Epithelial cell of prostate (primary cell): ENCODE measurements at regions not wholly inside any gene's neighbourhood (a gene's known extent, or its start where the extent isn't known, plus 50 kb on each side); places are given as distances from the start of the nearest gene placed in this dataset.

Experiments
- DNase-seq: peaks from one replicate; pipeline ENCODE4 v3.0.0-alpha.2; 2011; ENCODE audit warnings: low read depth, low spot score
- H3K27ac ChIP-seq: fragments of 450-650 bp; 2 replicates; pipeline ENCODE4 v1.5.1; 2017; ENCODE audit warnings: mild to moderate bottlenecking

DNA sequence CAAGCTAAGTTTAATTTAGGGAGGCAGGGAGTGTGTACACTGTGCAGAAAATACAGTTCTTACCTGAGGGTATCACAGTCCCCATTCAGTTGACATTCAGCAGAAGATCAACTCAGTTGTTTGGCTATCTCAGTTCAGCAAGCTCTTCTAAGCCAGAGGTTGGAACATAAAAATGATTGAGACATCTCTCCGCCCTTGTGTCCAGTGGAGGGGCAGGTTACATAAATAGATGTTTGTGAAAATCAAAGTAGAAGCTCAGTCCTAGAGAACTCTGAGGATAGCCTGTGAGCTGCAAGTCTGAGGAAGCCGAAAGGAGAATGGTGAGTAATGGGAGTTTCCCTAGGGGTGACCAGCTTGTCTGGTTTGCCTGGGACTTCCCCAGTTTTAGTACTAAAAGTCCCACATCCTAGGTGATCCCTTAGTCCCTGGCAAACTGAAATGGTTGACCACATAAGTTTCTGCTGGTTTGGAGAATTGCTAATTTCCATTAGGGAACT, 251.4 kb upstream of the ATP2B1 start:
- peak; percentile 82 for DNase-seq
- H3K27ac ChIP-seq: peak overlapping the region; percentile 27

DNA sequence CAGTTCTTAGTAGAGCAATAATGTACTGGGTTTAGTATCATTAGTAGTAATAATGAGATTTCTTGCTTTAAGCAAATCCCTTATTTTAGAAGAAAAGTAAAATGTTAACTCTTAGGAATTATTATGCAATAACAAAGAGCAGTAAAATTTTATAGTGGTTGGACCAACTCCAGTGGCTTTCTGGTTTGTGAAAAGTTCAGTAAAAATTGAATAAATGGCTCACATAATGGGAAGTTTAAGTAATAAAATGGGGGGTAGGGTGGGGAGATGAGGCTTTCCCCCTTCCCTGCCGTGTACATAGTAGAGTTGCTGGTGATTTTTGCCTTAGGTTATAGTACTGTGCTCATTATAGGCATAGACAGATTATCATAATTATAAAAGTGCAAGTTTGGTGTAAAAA, 250.5 kb upstream of the ATP2B1 start:
- H3K27ac ChIP-seq: no peak overlapping the region
- DNase-seq: no peak

DNA sequence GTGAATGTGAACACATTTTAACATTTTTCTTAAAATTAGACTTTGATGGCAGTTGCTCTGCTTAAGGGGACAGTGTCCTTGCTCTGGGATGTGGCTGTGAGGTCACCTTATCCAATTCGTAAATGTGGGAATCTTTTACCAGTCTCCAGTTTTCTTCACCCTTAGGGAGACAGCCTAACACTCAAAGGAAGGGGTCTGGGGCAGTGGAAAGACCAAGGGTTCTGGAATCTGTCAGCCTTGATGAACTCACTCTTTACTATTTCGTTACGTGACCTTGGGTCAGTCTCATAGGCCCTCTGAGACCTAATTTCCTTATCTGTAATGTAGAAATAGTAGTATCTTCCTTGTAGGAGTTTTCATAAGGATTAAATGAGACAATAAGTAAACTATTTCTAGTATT, 245.6 kb upstream of the ATP2B1 start:
- DNase-seq: no peak
- no peak overlapping the region for H3K27ac ChIP-seq

DNA sequence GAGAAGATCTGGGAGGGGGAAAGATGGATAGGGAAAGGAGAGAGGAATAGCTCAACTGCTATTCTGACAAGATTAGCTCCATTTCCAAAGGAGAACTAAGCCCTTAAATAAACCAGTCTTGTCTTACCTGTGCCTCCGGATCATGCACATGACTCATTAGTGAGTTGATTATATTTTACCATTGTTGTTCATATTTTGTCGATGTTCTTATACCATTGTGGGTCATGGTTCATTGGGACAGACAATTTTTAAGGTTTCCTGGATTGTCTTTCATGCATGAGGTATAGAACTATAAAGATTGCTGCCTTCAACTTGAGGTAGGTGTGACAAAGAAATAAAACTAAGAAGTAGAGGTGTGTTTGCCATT, 243.0 kb upstream of the ATP2B1 start:
- DNase-seq: peak; percentile 34
- H3K27ac ChIP-seq: peak overlapping the region; percentile 85

DNA sequence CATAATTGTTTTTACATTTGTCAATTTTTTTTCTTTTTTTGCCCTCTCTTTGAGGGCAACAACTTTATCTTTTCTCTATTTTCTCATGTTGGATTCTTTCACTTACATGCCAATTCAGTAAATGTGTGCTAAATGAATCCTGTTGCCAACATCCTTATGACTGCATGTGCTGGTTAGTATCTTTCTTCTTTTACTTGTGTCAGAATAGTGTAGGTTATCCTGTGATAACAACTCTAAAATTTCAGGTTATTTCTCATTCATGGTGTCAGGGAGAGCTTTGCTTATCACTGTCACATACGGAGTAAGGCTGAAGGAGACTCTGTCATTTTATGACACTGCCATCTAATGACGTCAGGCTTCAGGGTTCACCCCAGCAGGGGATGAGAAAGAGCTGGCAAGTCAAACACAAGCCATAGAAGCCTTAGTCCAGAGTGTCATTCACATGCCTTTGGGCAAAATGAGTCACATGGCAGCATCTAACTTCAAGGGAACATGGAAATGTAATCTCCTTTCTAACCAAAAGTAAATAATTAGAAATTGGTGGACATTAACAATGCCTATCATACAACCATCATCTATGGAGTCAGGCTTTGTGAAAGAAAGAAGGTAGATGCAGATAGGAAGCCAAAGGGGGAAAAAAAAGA, 242.5 kb upstream of the ATP2B1 start:
- H3K27ac ChIP-seq: peak overlapping the region; percentile 85
- DNase-seq: peak; percentile 56

DNA sequence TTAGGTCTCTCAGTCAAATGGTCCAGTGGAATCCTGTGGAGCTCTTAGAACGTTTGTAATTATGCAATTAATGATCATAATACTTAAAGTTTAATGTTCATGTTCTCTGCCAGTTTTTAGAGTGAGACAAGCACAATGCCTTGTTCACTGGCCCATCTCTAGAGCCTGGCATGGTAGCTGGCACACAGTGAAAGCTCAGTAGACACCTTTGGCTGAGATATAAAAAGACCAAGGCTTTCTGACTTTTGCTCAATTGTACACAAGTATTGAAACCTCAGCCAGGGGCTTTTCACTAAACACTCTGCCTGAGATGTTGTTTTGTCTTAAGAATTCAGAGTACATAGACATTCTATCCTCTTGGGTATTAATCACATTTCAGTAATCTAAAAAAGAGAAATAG, 241.8 kb upstream of the ATP2B1 start:
- H3K27ac ChIP-seq: peak overlapping the region; percentile 85
- no peak for DNase-seq

DNA sequence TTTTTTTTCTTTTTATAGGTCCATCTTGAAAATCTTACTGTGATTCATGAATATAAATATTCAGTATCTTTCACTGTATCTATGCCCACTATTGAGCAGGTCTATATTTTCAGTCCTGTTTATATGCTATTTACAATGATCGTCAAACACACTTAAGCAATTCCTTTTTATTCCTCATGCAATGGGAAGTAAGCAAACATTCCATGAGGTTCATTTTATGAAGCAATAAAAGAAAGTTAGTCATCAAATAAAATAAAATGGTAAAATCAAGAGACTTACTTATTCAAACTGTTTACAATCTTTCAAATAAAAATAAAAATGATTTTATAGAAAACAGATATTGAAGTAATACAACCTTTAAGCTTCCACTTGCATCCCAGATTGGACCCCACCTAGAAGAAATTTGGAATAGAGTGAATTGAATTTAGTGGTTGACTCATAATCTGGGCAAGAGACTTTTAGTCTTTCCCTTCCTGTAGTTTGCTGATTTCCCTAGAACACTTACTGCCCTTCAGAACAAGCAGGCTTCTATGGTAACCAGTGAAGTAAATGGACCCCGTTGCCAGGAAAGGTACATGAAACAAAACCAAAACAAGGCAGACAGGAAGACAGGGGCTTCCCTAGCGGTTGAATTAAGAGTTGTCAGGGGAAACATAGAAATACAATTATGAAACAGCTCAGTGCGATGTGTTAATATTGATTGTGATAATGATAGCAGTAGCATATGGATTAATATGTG, 241.0 kb upstream of the ATP2B1 start:
- peak overlapping the region; percentile 85 for H3K27ac ChIP-seq
- DNase-seq: peak; percentile 31

DNA sequence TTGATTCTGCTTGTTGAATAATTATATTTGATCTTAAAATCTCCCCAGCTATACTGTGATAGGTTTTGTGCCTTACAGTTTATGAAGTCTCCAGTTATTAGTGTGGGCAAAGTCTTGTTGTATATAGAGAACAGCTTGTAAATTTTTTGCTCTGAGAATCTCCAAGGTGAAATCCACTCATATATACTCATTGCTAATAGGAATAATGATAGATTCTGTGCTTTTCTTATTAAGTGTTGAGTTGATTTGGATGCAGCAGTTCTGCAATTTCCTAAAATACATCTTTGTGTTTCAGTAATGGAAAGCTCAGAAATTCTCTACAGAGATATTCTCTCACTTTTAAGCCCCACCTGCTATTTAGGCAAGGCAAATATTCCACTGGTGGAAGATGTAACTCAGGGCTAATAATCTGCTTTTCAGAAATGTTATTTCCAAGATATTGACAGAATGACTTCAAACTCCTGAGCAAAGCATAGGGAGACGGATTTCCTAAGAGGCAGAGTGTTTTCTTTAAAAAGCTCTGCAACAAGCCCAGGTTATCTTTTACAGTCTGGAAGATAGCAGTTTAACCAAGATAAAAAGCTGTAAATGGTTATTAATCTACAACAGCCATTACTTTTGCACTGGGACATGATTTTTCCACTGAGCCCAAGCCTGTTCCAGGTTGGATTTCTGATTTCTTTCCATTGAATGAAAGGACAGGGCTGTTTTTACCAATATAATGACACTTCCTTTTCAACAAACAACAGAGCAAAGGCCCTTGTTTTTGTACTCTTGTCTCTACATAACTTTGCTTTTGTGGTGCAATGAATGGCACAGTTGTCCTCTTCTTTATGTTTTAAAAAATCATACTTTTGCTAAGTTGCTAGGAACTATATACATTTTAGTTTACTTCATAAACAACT, 239.9 kb upstream of the ATP2B1 start:
- peak overlapping the region; percentile 85 for H3K27ac ChIP-seq
- DNase-seq: no peak

DNA sequence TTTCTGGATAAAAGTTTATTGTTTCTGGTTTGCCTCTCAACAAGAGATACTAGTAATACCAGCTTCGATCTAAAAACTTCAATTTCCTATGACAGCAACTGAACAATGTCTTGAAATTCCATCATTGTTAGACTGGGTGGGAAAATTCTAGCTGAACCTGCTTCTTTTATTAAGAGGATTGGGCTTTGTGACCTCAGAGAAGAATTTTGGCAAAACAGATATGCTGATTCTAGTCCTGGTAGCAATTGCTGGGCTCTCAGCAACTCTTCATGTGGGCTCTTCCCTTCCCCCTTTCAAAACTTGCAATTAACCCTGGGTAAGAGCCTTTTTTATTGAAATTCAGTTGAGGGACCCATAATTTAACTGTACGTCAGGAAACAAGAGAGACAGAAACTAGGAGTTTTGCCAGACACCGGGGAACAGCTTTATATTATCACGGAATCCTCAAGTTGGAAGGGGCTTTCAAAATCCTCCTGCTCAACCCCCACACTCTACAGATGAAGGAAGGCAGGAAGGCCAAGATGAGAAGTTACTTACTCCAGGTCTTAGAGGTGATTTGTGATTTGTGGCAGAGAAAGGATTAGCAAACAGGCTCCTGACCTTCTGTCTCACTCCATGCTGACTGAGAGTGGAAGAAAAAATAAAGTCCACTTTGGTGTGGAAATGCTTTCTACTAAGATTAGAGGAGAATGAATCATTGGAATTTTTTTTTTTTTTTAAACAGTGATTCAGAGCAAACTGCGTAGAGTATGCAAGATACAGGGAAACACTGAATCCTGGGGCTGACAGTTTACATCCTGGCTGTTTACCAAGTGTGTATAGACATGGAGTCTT, 239.0 kb upstream of the ATP2B1 start:
- peak overlapping the region; percentile 85 for H3K27ac ChIP-seq
- DNase-seq: peak; percentile 68

DNA sequence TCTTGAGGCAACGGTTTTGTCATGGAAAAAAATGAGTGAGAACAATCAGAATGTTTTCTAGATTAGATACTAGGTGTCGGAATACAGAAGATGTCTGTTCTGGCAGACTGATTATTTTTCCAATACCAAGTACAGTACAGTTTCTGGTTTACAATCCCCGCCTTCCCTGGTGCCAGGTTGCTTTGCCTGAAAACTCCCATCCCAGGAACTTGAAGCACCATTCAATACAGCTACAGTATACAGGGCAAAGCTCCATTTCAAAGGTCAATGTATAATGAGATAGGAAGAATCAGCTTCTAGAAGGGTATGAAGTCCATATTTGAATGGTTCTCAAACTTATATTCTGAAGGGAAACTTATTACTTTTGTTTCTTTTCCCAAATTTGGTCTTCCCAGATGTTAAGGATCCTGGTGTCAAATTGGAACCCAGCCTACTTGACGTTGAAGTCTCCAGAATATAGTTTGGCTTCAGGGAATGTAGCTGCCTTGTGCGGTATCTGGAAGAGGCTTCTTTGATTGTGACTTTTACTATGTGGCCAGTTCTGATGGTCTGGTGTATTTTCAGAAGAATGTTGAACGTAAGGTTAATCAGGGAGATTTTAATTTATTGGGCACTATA, 238.0 kb upstream of the ATP2B1 start:
- DNase-seq: no peak

DNA sequence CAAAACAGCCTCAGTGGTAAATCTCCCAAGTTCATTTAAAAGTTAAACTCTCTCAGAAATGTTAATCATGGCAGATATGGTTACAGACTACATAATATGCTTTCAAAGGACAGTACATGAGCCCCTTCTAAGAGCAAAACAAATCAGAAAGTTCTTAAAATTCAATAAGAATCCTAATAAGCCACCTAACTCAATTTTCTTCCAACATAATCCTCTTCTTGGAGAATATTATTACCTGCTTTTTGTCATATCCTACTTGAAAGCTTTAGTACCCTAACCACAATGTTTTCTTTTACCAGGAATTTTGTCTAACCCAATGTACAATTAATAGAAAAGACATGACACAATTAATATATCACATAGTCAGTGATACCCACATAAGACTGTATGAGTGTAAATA, 236.5 kb upstream of the ATP2B1 start:
- no peak for DNase-seq

More for the DNA sequence above, 238.0 kb upstream of the ATP2B1 start:
- H3K27ac ChIP-seq: no peak overlapping the region

DNA sequence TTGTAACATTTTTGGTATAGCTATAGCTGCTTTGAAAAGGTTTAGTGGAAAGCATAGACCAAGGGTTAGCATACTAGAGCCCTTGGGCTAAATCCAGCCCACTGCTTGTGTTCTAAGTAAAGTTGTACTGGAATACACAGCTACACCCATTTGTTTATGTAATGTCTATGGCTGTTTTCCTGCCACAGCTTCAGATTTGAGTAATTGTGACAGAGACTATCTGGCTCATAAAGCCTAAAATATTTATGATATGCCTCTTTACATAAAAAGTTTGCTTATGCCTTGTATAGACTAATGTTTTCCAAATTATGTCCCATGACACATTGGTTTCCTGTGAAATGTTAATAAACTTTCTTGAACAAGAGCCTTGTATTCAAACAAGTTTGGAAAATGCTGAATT, 234.8 kb upstream of the ATP2B1 start:
- H3K27ac ChIP-seq: no peak overlapping the region
- no peak for DNase-seq

More for the DNA sequence above, 236.5 kb upstream of the ATP2B1 start:
- no peak overlapping the region for H3K27ac ChIP-seq

DNA sequence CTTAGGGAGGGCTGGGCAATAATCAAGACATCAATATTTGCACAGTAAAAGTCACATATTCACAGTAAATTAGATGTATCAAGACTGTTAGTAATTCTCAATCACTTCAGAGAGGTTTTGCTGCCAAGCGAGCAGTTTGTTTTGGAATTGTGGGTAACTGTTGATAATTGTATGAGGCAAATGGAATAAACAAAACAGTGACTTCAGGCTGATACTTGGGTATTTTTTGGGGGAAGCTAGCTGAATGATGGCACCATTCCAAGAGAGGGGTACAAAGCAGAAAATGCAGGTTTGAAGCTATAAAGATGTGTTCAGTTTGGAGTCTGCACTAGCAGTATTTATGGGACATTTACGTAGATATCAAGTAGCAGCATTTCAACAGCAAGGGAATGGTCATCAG, 232.8 kb upstream of the ATP2B1 start:
- H3K27ac ChIP-seq: no peak overlapping the region
- DNase-seq: no peak

DNA sequence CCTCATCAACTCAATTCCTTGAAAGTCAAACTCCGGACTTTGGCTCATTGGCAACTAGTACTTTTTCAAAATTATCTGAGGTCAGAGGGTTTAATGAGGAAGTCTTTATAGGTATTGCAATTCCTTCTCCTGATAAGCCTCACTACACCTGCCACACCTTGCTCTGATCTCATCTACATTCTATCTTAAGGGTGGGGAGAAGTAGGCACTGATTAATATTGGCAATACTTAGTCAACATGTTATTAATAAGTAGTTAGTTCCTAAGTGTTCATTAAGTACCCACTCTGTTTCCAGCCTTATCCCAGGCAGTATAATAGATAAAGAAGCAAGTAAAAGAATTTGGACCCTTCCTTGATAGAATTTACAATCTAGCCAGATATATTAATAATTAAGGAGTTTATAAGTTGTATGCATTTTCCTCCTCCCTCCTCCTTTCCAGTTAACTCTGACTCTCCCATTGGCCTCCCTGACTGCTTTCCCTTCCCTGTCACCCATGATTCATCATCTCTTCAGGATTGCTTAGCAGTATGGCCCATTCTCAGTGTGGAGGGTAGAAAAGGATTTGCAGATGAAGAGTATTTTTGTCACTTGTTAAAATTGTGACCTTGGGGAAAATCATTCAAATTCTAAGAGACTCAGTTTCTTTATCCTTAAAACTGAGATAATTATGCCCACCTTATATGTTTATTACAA, 231.0 kb upstream of the ATP2B1 start:
- DNase-seq: no peak
- H3K27ac ChIP-seq: no peak overlapping the region

DNA sequence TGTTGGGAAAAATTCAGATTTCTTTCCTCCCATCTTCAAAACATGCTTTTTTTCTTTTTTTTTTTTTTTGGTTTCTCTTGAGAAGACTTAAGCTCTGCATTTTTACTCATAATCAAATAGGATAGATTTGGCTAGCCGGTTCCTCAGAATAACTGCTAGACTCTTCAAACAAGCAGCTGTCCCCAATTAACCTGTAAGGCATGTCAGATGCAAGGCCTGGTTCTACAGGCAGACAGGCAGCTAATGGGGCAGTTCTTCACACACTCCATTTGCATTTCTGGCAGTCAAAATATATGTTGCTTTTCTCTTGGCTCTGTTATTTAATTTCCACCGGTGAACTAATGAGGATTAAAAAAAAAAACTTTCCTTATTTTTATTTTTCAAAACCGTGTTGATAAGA, 228.0 kb upstream of the ATP2B1 start:
- no peak for DNase-seq
- H3K27ac ChIP-seq: no peak overlapping the region

DNA sequence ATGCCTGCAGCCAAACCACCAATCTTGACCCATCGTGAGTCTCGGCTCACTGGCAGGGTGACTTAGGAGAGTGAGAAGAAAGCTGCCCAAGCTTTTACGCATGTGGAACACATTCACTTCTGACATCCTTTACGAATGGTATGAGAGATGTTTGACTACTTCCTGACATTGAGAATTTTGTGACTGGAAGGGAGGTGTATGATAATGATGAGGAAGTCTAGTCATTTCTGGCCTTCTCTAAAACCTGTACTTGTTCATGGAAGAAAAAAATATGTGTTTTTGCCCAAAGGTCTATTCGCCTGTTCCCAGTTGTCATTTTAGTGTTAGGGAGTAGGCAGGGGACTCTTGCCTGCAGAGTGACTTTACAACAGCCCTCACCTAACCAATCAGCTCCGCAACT, 227.2 kb upstream of the ATP2B1 start:
- DNase-seq: no peak
- H3K27ac ChIP-seq: no peak overlapping the region

DNA sequence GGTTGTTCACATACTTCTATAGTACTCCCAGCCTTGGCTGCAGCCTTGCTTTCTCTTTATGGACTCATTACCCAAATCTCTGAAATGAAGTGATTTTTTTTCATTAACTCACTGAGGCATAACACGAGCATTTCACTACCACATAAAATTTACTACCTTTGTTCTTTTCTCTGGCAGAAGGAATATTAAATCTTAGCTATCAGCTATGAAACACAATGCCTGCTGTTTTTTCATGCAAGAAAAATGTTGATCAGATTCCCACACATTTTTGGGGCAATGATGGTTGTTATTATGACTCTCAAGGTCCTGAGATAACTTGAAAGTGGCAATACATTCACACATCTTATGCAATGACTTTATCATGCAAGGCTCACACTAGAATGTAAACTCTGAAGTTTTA, 225.3 kb upstream of the ATP2B1 start:
- H3K27ac ChIP-seq: no peak overlapping the region
- no peak for DNase-seq

DNA sequence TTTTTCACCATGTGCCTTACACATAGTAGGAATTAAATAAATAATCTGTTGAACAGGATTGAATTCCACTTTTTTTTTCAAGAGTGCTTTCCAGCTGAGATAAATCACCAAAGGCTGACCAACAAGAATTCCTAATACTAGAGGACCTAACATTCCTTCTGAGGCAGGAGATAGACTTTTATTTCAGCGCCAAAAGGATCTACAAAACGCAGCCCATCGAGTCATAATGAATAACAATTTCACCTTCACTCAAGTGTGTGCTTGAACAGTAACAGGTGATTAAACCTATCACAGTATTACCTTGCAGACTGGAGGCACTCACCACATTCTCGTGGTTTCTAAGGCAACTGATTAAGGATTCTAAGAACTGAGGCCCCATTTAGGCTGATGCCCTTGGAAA, 224.3 kb upstream of the ATP2B1 start:
- DNase-seq: no peak
- H3K27ac ChIP-seq: no peak overlapping the region

DNA sequence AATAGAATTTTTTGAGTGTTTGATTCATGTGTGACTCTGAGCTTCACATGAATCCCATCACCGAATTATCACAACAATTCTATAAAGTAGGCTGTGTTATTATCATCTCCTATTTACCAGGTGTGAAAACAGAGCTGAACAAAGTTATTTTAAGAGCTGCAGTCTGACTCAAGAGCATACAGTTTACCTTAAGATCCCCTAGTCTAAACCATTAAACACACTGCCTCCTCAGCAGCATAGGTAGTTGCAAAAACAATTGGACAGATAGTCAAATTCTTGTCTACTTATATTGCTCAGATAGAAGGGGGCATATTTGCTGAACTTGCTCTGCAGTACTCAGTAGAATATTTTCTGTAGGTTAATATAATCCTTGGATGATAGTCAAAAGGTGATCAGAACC, 219.8 kb upstream of the ATP2B1 start:
- no peak overlapping the region for H3K27ac ChIP-seq
- no peak for DNase-seq
